SH-SY5Y (cell line): ENCODE measurements at regions not wholly inside any gene's neighbourhood (a gene's known extent, or its start where the extent isn't known, plus 50 kb on each side); places are given as distances from the start of the nearest gene placed in this dataset.

ENCODE experiments used
- GATA2 ChIP-seq: IDR thresholded peaks from 2 replicates; pipeline ENCODE4 v1.6.1; 2011; ENCODE audit warnings: mild to moderate bottlenecking, low read depth, low read length
- GATA3 ChIP-seq: IDR thresholded peaks from 2 replicates; pipeline ENCODE4 v1.6.1; 2011; ENCODE audit warnings: low read depth, mild to moderate bottlenecking, low read length, moderate library complexity

DNA sequence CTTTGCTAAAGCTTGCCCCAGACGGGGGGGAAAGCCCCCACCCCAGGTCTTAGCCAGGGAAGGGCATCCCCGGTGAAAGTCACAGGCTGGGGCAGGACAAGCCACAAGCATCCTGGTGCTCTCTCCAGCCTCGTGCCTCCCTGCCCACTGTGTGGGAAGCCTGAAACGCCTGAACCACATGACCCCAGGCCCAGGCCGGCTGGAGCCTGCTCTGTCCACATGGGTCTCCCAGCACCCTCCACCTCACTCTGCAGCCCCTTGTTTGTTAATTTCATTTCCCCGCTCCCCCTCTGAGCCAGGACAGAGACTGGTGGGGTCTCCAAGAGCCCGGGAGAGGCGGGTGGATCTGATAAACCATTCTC is 58.3 kb upstream of the TCF20 start:
- TF ChIP-seq GATA2 (no peak), GATA3 (no peak)
